ENCODE measurements at regions not wholly inside any gene's neighbourhood (a gene's known extent, or its start where the extent isn't known, plus 50 kb on each side); places are given as distances from the start of the nearest gene placed in this dataset.
"Not testable (repeated sequence)": the region's sequence is repeated elsewhere in the genome, so short reads cannot be mapped to it uniquely, and the experiment has no call there.

DNA sequence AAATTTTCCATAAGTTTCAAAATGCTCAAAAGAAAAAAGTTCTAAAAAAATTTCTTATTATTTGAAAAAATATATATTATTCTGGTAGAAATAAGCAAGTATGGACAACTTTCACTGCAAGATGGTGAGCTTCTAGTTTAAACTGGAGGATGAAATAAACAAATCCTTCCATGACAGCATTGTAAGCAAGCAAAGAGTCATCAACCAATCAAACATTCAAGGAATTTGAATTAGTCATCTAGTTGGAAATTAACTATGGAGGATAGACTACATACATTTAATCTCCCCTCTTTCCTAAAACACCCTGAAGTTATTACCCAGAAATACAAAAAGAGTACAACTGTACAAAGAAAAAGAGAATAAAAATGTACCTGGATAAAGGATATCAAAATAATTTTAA, 51.0 kb upstream of the IRX5 start:
- intact Hi-C loops (cut with micrococcal nuclease), result no loop called here
- no peak for ATAC-seq
- CTCF ChIA-PET, result no interaction called here
- Mint-ChIP-seq H3K4me1 (ENCODE audit: low read depth) (no peaks in the 10 kb centered on the region), H3K4me3 (no peak overlapping the region), H3K27ac (no peak overlapping the region), H3K36me3 (ENCODE audit: low read depth) (no peaks in the 10 kb centered on the region), H3K27me3 (peaks cover 7% of the 10 kb centered on the region), H3K9me3 (peaks cover 6% of the 10 kb centered on the region)
- POLR2A ChIA-PET, result no interaction called here
- TF ChIP-seq, protein P1, sequence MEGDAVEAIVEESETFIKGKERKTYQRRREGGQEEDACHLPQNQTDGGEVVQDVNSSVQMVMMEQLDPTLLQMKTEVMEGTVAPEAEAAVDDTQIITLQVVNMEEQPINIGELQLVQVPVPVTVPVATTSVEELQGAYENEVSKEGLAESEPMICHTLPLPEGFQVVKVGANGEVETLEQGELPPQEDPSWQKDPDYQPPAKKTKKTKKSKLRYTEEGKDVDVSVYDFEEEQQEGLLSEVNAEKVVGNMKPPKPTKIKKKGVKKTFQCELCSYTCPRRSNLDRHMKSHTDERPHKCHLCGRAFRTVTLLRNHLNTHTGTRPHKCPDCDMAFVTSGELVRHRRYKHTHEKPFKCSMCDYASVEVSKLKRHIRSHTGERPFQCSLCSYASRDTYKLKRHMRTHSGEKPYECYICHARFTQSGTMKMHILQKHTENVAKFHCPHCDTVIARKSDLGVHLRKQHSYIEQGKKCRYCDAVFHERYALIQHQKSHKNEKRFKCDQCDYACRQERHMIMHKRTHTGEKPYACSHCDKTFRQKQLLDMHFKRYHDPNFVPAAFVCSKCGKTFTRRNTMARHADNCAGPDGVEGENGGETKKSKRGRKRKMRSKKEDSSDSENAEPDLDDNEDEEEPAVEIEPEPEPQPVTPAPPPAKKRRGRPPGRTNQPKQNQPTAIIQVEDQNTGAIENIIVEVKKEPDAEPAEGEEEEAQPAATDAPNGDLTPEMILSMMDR (IDR thresholded peaks at IDR 0.05), result no peak
- DNase-seq, result no peak

DNA sequence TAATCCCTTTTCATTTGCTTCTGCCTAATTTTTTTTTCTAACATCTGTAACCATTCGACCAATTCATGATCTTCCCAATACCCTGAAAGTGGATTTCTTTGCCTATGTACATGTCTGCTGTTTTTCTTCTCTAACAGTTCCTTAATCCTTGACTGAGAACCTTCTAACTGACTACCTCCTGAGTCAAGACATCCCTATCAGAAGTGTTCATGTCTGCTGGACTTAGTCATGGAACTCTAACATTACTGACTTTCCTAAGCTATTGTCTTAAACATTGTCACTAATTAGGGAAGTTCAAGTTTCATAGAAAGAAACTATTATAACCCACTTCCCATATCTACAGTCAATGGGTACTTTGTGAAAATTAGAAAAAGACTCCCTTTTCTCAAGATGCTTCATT, 52.4 kb upstream of the IRX5 start:
- TF ChIP-seq, protein P1 (IDR thresholded peaks at IDR 0.05), result no peak
- ATAC-seq (no peak), DNase-seq (no peak)
- H3K27ac Mint-ChIP-seq, result no peak overlapping the region
- intact Hi-C loops (cut with micrococcal nuclease), result no loop called here
- H3K4me3 Mint-ChIP-seq, result no peak overlapping the region
- H3K4me1 Mint-ChIP-seq (ENCODE audit: low read depth), result no peaks in the 10 kb centered on the region
- H3K36me3 Mint-ChIP-seq (ENCODE audit: low read depth), result no peaks in the 10 kb centered on the region
- H3K9me3 Mint-ChIP-seq, result peaks cover 6% of the 10 kb centered on the region
- H3K27me3 Mint-ChIP-seq, result peaks cover 9% of the 10 kb centered on the region
- POLR2A ChIA-PET, result no interaction called here
- CTCF ChIA-PET, result no interaction called here

DNA sequence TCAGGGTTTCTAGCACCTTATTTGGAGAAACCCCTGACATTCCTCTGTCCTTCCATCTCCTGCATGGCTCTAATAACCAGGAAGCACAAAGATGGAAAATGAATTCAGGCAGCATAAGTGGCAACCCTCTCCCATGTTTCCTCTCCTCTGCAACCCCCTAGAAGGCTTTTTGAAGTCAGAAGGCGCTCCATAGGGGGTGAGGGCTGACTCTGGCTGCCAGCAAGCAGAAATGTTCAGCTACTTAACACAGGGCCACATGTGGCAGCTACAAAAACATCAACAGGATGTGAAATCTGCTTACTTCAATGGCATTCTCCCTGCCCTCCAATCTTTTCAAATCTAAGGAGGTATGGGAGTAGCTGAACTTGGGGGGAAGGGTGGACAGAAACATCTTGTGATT, 55.2 kb upstream of the IRX5 start:
- DNase-seq (no peak), ATAC-seq (no peak)
- TF ChIP-seq, protein P1 (IDR thresholded peaks at IDR 0.05), result no peak
- ChIA-PET POLR2A (no interaction called here), CTCF (no interaction called here)
- Mint-ChIP-seq H3K9me3 (peaks cover 2% of the 10 kb centered on the region), H3K4me1 (ENCODE audit: low read depth) (no peaks in the 10 kb centered on the region), H3K27me3 (peaks cover 10% of the 10 kb centered on the region), H3K27ac (no peak overlapping the region), H3K36me3 (ENCODE audit: low read depth) (no peaks in the 10 kb centered on the region), H3K4me3 (no peak overlapping the region)
- intact Hi-C loops (cut with micrococcal nuclease), result no loop called here

DNA sequence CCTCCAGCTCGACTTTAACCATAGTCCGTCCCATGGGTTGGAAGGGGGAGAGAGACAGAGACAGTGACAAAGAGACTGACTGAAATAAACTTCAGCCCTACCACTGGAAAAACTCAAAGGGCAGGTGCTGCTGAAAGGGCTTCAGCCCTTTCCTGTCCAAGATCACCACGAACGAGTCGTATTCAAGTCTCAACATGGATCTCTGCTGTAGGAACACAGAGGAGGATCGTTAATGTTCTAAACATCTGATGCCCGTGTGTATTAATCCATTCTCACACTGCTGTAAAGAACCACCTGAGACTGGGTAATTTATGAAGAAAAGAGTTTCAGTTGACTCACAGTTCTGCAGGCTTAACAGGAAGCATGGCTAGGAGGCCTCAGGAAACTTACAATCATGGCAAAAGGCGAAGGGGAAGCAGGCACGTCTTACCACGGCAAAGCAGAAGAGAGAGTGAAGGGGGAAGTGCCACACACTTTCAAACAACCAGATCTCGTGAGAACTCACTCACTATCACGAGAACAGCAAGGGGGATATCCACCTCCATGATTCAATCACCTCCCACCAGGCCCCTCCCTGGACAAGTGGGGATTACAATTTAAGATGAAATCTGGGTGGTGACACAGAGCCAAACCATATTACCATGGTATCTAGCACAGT, 56.8 kb upstream of the IRX5 start:
- DNase-seq; CTCF ChIA-PET; POLR2A ChIA-PET; ATAC-seq; H3K27me3 Mint-ChIP-seq; H3K36me3 Mint-ChIP-seq (ENCODE audit: low read depth); H3K9me3 Mint-ChIP-seq; H3K27ac Mint-ChIP-seq; intact Hi-C loops (cut with micrococcal nuclease); H3K4me3 Mint-ChIP-seq; H3K4me1 Mint-ChIP-seq (ENCODE audit: low read depth): not testable (repeated sequence)

DNA sequence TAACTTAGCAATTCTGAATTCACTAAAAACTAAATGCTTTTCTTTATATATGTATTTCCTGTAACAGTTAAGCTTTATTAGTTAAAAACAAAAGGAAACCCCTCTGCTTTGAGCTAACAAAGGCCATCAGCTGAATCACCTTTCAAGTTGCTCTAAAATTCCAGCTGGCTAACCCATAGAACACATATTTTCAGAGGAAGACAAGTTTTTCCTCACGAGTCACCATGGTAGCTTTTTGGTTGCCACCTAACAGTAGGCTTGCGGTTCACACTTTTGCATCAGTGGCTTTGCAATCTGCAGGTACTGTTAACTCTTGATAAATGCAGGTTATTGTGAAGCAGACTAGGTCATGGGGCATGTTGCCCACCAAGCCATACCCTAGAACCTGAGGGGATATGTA, 57.6 kb upstream of the IRX5 start:
- Mint-ChIP-seq H3K27me3 (peaks cover 8% of the 10 kb centered on the region), H3K27ac (no peak overlapping the region), H3K9me3 (peaks cover 4% of the 10 kb centered on the region), H3K36me3 (ENCODE audit: low read depth) (no peaks in the 10 kb centered on the region), H3K4me3 (no peak overlapping the region), H3K4me1 (ENCODE audit: low read depth) (no peaks in the 10 kb centered on the region)
- DNase-seq, result no peak
- ChIA-PET CTCF (no interaction called here), POLR2A (interaction anchor here (0.6 kb wide), 1 partner anchor 131 kb away, joined by 3 read pairs; no protein-coding TSS in a partner anchor)
- intact Hi-C loops (cut with micrococcal nuclease), result no loop called here
- TF ChIP-seq, protein P1 (IDR thresholded peaks at IDR 0.05), result no peak
- no peak for ATAC-seq

DNA sequence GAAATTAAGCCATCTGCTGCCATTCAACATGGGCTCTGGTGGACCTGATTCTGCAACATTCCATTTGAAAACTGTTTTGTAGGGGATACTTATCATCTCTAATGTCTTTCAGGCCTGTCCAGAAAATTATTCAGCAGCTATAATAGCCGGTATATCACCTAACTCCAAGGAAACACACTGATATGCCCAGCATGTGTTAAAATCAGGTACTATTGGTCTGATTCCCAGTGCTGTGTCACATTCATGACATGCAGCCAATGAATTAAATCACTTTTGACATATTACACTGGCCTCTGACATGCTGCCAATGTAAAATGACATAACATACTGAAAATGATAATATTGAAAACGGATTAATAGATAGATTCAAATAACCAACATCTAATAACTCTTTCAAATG, 60.5 kb upstream of the IRX5 start:
- H3K27ac Mint-ChIP-seq, result no peak overlapping the region
- ATAC-seq, result no peak
- TF ChIP-seq, protein P1 (IDR thresholded peaks at IDR 0.05), result no peak
- intact Hi-C loops (cut with micrococcal nuclease), result no loop called here
- no peak overlapping the region for H3K4me3 Mint-ChIP-seq
- H3K27me3 Mint-ChIP-seq, result peaks cover 9% of the 10 kb centered on the region
- H3K4me1 Mint-ChIP-seq (ENCODE audit: low read depth), result no peaks in the 10 kb centered on the region
- no peak for DNase-seq
- H3K9me3 Mint-ChIP-seq, result peaks cover 7% of the 10 kb centered on the region
- H3K36me3 Mint-ChIP-seq (ENCODE audit: low read depth), result no peaks in the 10 kb centered on the region
- POLR2A ChIA-PET, result no interaction called here
- CTCF ChIA-PET, result no interaction called here
